ENCODE measurements at regions not wholly inside any gene's neighbourhood (a gene's known extent, or its start where the extent isn't known, plus 50 kb on each side); places are given as distances from the start of the nearest gene placed in this dataset.

DNA sequence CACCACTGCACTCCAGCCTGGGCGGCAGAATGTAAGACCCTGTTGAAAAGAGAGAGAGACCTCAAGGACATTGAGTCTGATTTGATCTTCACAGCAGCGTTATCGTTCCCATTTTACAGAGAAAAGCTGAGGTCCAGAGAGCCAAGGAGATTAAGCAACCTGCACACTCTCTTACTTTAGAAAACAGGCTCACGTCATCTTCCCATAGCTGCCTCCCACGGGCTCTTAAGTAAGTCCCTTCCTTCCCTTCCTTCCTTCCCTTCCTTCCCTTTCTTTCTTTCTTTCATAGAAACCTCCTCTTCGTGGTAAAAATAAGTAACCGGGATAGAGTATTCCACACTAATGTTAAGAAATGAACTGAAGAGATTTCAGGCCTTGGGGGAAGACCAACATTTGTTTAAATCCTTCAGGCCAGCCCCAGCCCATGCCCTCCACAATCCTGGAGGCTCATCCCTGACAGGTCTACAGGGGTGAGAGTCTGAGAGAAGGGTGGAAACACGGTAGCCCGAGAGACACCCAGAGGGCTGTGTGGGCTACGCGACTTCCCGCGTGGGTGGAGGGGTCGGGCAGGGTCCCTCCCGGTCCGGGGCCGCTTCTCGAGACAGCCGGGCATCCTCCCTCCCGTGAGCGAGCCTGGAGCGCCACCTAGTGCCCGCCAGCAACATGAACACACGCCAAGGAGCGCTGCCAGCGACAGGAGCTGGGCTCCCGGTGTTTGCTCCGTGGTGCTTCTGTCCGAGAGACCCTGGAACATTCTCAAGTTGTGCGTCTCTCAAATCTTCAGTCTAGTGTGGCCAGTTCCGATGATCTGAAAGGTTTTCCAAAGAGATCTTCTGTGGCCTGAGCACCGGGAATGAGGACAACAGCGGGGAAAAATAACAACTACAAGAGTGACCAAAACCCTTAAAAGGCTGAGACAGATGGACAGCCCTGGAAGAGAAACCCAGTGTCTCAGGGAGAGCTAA lies 160.3 kb downstream of the INO80D start:
- Mint-ChIP-seq H3K9me3 (no peaks in the 10 kb centered on the region), H3K4me3 (peak overlapping the region; percentile 60), H3K27ac (no peak overlapping the region), H3K4me1 (peaks cover 24% of the 10 kb centered on the region), H3K27me3 (ENCODE audit: low read depth) (peaks cover 27% of the 10 kb centered on the region), H3K36me3 (no peaks in the 10 kb centered on the region)
- POLR2A ChIA-PET = interaction anchor here (1.0 kb wide), 1 partner anchor 243 kb away, joined by 3 read pairs; the partner anchor contains the start of gene NRP2
- DNase-seq (ENCODE audit: low spot score) (peak; percentile 89), ATAC-seq (peak; percentile 97)
- CTCF ChIA-PET = interaction anchor here (0.6 to 4.1 kb wide), 69 partner anchors 8 to 1234 kb away, joined by 3 to 70 read pairs (median 5); partner anchors contain the start of gene NRP2
- TF ChIP-seq SP1 (CRISPR knock-in tag; conservative IDR thresholded peaks at IDR 0.05) (no peak), HMGXB4 (CRISPR knock-in tag; IDR thresholded peaks at IDR 0.05) (peak; percentile 65; the same call in 1 of the 2 replicates), CBFB (CRISPR knock-in tag; IDR thresholded peaks at IDR 0.05; ENCODE audit: low read depth) (no peak), FOXP4 (CRISPR knock-in tag; IDR thresholded peaks at IDR 0.05) (0 out of 2 replicates have a peak, but pooled peaks have one; percentile 30), NFATC4 (CRISPR knock-in tag; IDR thresholded peaks at IDR 0.05) (no peak), FOXK1 (CRISPR knock-in tag; IDR thresholded peaks at IDR 0.05) (peak; percentile 71; the same call in 1 of the 2 replicates), JUN (CRISPR knock-in tag; IDR thresholded peaks at IDR 0.05) (no peak), PRRX2 (CRISPR knock-in tag; IDR thresholded peaks at IDR 0.05) (no peak), NFE2L1 (CRISPR knock-in tag; IDR thresholded peaks at IDR 0.05) (no peak), ZNF416 (CRISPR knock-in tag; IDR thresholded peaks at IDR 0.05) (no peak), JAZF1 (CRISPR knock-in tag; IDR thresholded peaks at IDR 0.05) (no peak), TP53 (CRISPR knock-in tag; IDR thresholded peaks at IDR 0.05) (no peak), ZNF423 (CRISPR knock-in tag; IDR thresholded peaks at IDR 0.05) (no peak), SMAD3 (CRISPR knock-in tag; IDR thresholded peaks at IDR 0.05; ENCODE audit: borderline replicate concordance) (no peak), ETV6 (CRISPR knock-in tag; IDR thresholded peaks at IDR 0.05) (peak; percentile 38; the same call in 1 of the 2 replicates), TCF7 (CRISPR knock-in tag; IDR thresholded peaks at IDR 0.05; ENCODE audit: low read depth) (no peak), CREB1 (CRISPR knock-in tag; IDR thresholded peaks at IDR 0.05) (no peak), ATF3 (CRISPR knock-in tag; conservative IDR thresholded peaks at IDR 0.05) (no peak), ZNF317 (CRISPR knock-in tag; IDR thresholded peaks at IDR 0.05; ENCODE audit: borderline replicate concordance, low read depth) (no peak), ZNF263 (CRISPR knock-in tag; IDR thresholded peaks at IDR 0.05; ENCODE audit: low read depth) (no peak)
- TF ChIP-seq, protein P1, sequence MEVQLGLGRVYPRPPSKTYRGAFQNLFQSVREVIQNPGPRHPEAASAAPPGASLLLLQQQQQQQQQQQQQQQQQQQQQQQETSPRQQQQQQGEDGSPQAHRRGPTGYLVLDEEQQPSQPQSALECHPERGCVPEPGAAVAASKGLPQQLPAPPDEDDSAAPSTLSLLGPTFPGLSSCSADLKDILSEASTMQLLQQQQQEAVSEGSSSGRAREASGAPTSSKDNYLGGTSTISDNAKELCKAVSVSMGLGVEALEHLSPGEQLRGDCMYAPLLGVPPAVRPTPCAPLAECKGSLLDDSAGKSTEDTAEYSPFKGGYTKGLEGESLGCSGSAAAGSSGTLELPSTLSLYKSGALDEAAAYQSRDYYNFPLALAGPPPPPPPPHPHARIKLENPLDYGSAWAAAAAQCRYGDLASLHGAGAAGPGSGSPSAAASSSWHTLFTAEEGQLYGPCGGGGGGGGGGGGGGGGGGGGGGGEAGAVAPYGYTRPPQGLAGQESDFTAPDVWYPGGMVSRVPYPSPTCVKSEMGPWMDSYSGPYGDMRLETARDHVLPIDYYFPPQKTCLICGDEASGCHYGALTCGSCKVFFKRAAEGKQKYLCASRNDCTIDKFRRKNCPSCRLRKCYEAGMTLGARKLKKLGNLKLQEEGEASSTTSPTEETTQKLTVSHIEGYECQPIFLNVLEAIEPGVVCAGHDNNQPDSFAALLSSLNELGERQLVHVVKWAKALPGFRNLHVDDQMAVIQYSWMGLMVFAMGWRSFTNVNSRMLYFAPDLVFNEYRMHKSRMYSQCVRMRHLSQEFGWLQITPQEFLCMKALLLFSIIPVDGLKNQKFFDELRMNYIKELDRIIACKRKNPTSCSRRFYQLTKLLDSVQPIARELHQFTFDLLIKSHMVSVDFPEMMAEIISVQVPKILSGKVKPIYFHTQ (CRISPR knock-in tag; IDR thresholded peaks at IDR 0.05) = no peak
- TF ChIP-seq, protein P2, sequence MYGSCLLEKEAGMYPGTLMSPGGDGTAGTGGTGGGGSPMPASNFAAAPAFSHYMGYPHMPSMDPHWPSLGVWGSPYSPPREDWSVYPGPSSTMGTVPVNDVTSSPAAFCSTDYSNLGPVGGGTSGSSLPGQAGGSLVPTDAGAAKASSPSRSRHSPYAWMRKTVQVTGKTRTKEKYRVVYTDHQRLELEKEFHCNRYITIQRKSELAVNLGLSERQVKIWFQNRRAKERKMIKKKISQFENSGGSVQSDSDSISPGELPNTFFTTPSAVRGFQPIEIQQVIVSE (CRISPR knock-in tag; IDR thresholded peaks at IDR 0.05; ENCODE audit: borderline replicate concordance) = no peak
- TF ChIP-seq, protein P3, sequence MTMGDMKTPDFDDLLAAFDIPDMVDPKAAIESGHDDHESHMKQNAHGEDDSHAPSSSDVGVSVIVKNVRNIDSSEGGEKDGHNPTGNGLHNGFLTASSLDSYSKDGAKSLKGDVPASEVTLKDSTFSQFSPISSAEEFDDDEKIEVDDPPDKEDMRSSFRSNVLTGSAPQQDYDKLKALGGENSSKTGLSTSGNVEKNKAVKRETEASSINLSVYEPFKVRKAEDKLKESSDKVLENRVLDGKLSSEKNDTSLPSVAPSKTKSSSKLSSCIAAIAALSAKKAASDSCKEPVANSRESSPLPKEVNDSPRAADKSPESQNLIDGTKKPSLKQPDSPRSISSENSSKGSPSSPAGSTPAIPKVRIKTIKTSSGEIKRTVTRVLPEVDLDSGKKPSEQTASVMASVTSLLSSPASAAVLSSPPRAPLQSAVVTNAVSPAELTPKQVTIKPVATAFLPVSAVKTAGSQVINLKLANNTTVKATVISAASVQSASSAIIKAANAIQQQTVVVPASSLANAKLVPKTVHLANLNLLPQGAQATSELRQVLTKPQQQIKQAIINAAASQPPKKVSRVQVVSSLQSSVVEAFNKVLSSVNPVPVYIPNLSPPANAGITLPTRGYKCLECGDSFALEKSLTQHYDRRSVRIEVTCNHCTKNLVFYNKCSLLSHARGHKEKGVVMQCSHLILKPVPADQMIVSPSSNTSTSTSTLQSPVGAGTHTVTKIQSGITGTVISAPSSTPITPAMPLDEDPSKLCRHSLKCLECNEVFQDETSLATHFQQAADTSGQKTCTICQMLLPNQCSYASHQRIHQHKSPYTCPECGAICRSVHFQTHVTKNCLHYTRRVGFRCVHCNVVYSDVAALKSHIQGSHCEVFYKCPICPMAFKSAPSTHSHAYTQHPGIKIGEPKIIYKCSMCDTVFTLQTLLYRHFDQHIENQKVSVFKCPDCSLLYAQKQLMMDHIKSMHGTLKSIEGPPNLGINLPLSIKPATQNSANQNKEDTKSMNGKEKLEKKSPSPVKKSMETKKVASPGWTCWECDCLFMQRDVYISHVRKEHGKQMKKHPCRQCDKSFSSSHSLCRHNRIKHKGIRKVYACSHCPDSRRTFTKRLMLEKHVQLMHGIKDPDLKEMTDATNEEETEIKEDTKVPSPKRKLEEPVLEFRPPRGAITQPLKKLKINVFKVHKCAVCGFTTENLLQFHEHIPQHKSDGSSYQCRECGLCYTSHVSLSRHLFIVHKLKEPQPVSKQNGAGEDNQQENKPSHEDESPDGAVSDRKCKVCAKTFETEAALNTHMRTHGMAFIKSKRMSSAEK (CRISPR knock-in tag; IDR thresholded peaks at IDR 0.05; ENCODE audit: borderline replicate concordance) = no peak
- TF ChIP-seq, protein P4, sequence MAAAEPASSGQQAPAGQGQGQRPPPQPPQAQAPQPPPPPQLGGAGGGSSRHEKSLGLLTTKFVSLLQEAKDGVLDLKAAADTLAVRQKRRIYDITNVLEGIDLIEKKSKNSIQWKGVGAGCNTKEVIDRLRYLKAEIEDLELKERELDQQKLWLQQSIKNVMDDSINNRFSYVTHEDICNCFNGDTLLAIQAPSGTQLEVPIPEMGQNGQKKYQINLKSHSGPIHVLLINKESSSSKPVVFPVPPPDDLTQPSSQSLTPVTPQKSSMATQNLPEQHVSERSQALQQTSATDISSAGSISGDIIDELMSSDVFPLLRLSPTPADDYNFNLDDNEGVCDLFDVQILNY (CRISPR knock-in tag; IDR thresholded peaks at IDR 0.05) = no peak

All from WTC11 (cell line).